ENCODE measurements at regions not wholly inside any gene's neighbourhood (a gene's known extent, or its start where the extent isn't known, plus 50 kb on each side); places are given as distances from the start of the nearest gene placed in this dataset.

- TF ChIP-seq POLR2A (IDR thresholded peaks at IDR 0.05) (no peak), CTCF (IDR thresholded peaks at IDR 0.05) (no peak), POLR2AphosphoS5 (IDR thresholded peaks at IDR 0.05) (no peak), EP300 (IDR thresholded peaks at IDR 0.05) (no peak)
Observed at GRCh38 chr18:27696148-27696547, 480.8 kb downstream of the CDH2 start.
